ENCODE measurements at regions not wholly inside any gene's neighbourhood (a gene's known extent, or its start where the extent isn't known, plus 50 kb on each side); places are given as distances from the start of the nearest gene placed in this dataset.

GRCh38 chr18:78894033-78894305, 85.6 kb upstream of the SALL3 start:
- no peak overlapping the region for H3K4me3 ChIP-seq (replicated peaks; ENCODE audit: low read depth, low read length)
- no peak for DNase-seq (ENCODE audit: low read depth)
- TF ChIP-seq CTCF (IDR thresholded peaks at IDR 0.05; ENCODE audit: low read length, missing control alignments) = no peak

GRCh38 chr18:78895207-78896001, 84.2 kb upstream of the SALL3 start:
- DNase-seq (ENCODE audit: low read depth) = no peak

GRCh38 chr18:78896111-78896905, 83.3 kb upstream of the SALL3 start:
- no peak for DNase-seq (ENCODE audit: low read depth)
- TF ChIP-seq CTCF (IDR thresholded peaks at IDR 0.05; ENCODE audit: low read length, missing control alignments) = no peak

More at GRCh38 chr18:78895207-78896001, 84.2 kb upstream of the SALL3 start:
- no peak overlapping the region for H3K4me3 ChIP-seq (replicated peaks; ENCODE audit: low read depth, low read length)
- TF ChIP-seq CTCF (IDR thresholded peaks at IDR 0.05; ENCODE audit: low read length, missing control alignments) = no peak

GRCh38 chr18:78898066-78898465, 81.6 kb upstream of the SALL3 start:
- no peak for TF ChIP-seq CTCF (IDR thresholded peaks at IDR 0.05; ENCODE audit: low read length, missing control alignments)
- no peak overlapping the region for H3K4me3 ChIP-seq (replicated peaks; ENCODE audit: low read depth, low read length)
- DNase-seq (ENCODE audit: low read depth) = no peak

More at GRCh38 chr18:78896111-78896905, 83.3 kb upstream of the SALL3 start:
- H3K4me3 ChIP-seq (replicated peaks; ENCODE audit: low read depth, low read length) = no peak overlapping the region

- TF ChIP-seq CTCF (IDR thresholded peaks at IDR 0.05; ENCODE audit: low read length, missing control alignments) = no peak
- no peak for DNase-seq (ENCODE audit: low read depth)
- no peak overlapping the region for H3K4me3 ChIP-seq (replicated peaks; ENCODE audit: low read depth, low read length)
These were observed 81.0 kb upstream of the SALL3 start for GRCh38 chr18:78898635-78899034.

- no peak overlapping the region for H3K4me3 ChIP-seq (replicated peaks; ENCODE audit: low read depth, low read length)
- no peak for TF ChIP-seq CTCF (IDR thresholded peaks at IDR 0.05; ENCODE audit: low read length, missing control alignments)
- no peak for DNase-seq (ENCODE audit: low read depth)
These were observed 80.4 kb upstream of the SALL3 start for GRCh38 chr18:78899241-78899640.

Measured in fibroblast of pulmonary artery (primary cell).